SK-N-SH (cell line): ENCODE measurements at regions not wholly inside any gene's neighbourhood (a gene's known extent, or its start where the extent isn't known, plus 50 kb on each side); places are given as distances from the start of the nearest gene placed in this dataset.

Experiments
- CTCF ChIA-PET: fragments of 300-600, 350-600 bp; formaldehyde crosslinking; extraction: SDS; loops from one replicate; lab custom pipeline; 2021; lab: Yijun Ruan, JAX
- POLR2A ChIA-PET: fragments of 350-600 bp; sonication (Branson Sonifier 250); formaldehyde crosslinking; extraction: SDS; loops from one replicate; lab custom pipeline; 2020; ENCODE audit warnings: antibody characterized with exemption, inconsistent platforms; lab: Yijun Ruan, JAX
- DNase-seq: peaks from one replicate; pipeline ENCODE4 v3.0.0; 2012
- H2AFZ ChIP-seq: fragments of 200-600 bp; sonication (generic); 2 replicates; pipeline ENCODE4 v1.8.1; 2016; ENCODE audit warnings: antibody characterized with exemption, mild to moderate bottlenecking, low read depth
- H3F3A ChIP-seq: fragments of 200-600 bp; sonication (generic); replicated peaks from 2 replicates; pipeline ENCODE3; 2016; ENCODE audit warnings: antibody characterized with exemption, mild to moderate bottlenecking; ENCODE audit not compliant: insufficient read depth
- H3K27ac ChIP-seq, 2 experiments: fragments of 200-500 bp in 1 of 2; fragments of 200-600 bp in 1 of 2; sonication (Bioruptor generic) in 1 of 2; sonication (generic), shearing (Covaris generic) in 1 of 2; 2 replicates each; pipeline versions ENCODE4 v1.5.1 to v1.6.1; 2014 to 2016; ENCODE audit warnings: low read depth in 2 of 2, inconsistent platforms in 1 of 2, low read length in 1 of 2, mild to moderate bottlenecking in 1 of 2, mixed read lengths in 1 of 2
- H3K27me3 ChIP-seq: fragments of 200-600 bp; sonication (generic), shearing (Covaris generic); 2 replicates; pipeline ENCODE4 v1.6.1; 2016; ENCODE audit warnings: mixed run types; ENCODE audit not compliant: insufficient read depth
- H3K36me3 ChIP-seq, 2 experiments: fragments of 200-500 bp in 1 of 2; fragments of 200-600 bp in 1 of 2; sonication (Bioruptor generic) in 1 of 2; sonication (generic) in 1 of 2; replicated peaks in 1 of 2; 2 replicates each; pipeline versions ENCODE3 to v1.5.1; 2014 to 2016; ENCODE audit warnings: low read length in 1 of 2, mild to moderate bottlenecking in 1 of 2; ENCODE audit not compliant: insufficient read depth in 2 of 2, control insufficient read depth in 1 of 2
- H3K4me1 ChIP-seq, 2 experiments: fragments of 200-500 bp in 1 of 2; fragments of 200-600 bp in 1 of 2; sonication (Bioruptor generic) in 1 of 2; sonication (generic), shearing (Covaris generic) in 1 of 2; 2 replicates each; pipeline versions ENCODE4 v1.5.1 to v1.6.1; 2014 to 2016; ENCODE audit warnings: low read depth in 1 of 2, low read length in 1 of 2, mixed run types in 1 of 2; ENCODE audit not compliant: insufficient read depth in 2 of 2, control insufficient read depth in 1 of 2
- H3K4me2 ChIP-seq: fragments of 200-600 bp; sonication (generic), shearing (Covaris generic); 2 replicates; pipeline ENCODE4 v1.6.1; 2017; ENCODE audit warnings: mixed run types
- H3K4me3 ChIP-seq, 2 experiments: fragments of 200-500 bp in 1 of 2; fragments of 200-600 bp in 1 of 2; sonication (Bioruptor generic) in 1 of 2; sonication (generic), shearing (Covaris generic) in 1 of 2; 2 replicates each; pipeline versions ENCODE4 v1.5.1 to v1.8.1; 2014 to 2016; ENCODE audit warnings: low read depth in 2 of 2, inconsistent platforms in 1 of 2, low read length in 1 of 2, mild to moderate bottlenecking in 1 of 2, mixed read lengths in 1 of 2, moderate library complexity in 1 of 2
- H3K79me2 ChIP-seq: fragments of 200-600 bp; sonication (generic); 2 replicates; pipeline ENCODE4 v1.8.1; 2017; ENCODE audit warnings: mild to moderate bottlenecking; ENCODE audit not compliant: insufficient read depth
- H3K9ac ChIP-seq: fragments of 200-600 bp; sonication (generic); 2 replicates; pipeline ENCODE4 v1.6.1; 2017; ENCODE audit warnings: mixed run types
- H3K9me2 ChIP-seq: fragments of 200-600 bp; sonication (generic); 2 replicates; pipeline ENCODE4 v1.6.1; 2017; ENCODE audit warnings: mixed run types
- H3K9me3 ChIP-seq: fragments of 200-600 bp; sonication (generic); 2 replicates; pipeline ENCODE4 v1.6.1; 2017; ENCODE audit warnings: mixed run types, mild to moderate bottlenecking, moderate library complexity
- H4K20me1 ChIP-seq: fragments of 200-600 bp; sonication (generic); 2 replicates; pipeline ENCODE4 v1.6.1; 2017; ENCODE audit warnings: mild to moderate bottlenecking, mixed run types; ENCODE audit not compliant: insufficient read depth
- CTCF ChIP-seq: fragments of 200-600 bp; sonication (generic); IDR thresholded peaks from 2 replicates; pipeline ENCODE4 v1.6.1; 2017; ENCODE audit warnings: antibody characterized with exemption, mild to moderate bottlenecking, moderate library complexity
- EP300 ChIP-seq, 2 experiments: IDR thresholded peaks; 2 replicates each; pipeline versions ENCODE4 v1.4.0 to v1.6.1; 2012; ENCODE audit warnings: borderline replicate concordance in 1 of 2, low read depth in 1 of 2, low read length in 1 of 2
- EZH2phosphoT487 ChIP-seq: fragments of 200-600 bp; sonication (generic); IDR thresholded peaks from 2 replicates; pipeline ENCODE4 v1.6.1; 2017; ENCODE audit warnings: low read depth, mixed run types, mild to moderate bottlenecking, antibody characterized with exemption, moderate library complexity, borderline replicate concordance
- FOXM1 ChIP-seq: IDR thresholded peaks from 2 replicates; pipeline ENCODE4 v1.4.0; 2012; ENCODE audit warnings: low read depth, mild to moderate bottlenecking
- GATA2 ChIP-seq: sonication (generic); formaldehyde crosslinking; IDR thresholded peaks from 2 replicates; pipeline ENCODE4 v1.5.0; 2020; ENCODE audit warnings: mild to moderate bottlenecking, missing genetic modification reagents
- IRF3 ChIP-seq: fragments of 150-350 bp; IDR thresholded peaks from 2 replicates; pipeline ENCODE4 v1.6.1; 2016; ENCODE audit warnings: mild to moderate bottlenecking, low read depth, low read length
- MEF2A ChIP-seq: IDR thresholded peaks from 2 replicates; pipeline ENCODE4 v1.4.0; 2012; ENCODE audit warnings: low read depth, borderline replicate concordance
- RAD21 ChIP-seq: IDR thresholded peaks from 2 replicates; pipeline ENCODE4 v1.6.1; 2012; ENCODE audit warnings: mild to moderate bottlenecking, low read length
- RCOR1 ChIP-seq: fragments of 150-350 bp; IDR thresholded peaks from 2 replicates; pipeline ENCODE4 v1.6.1; 2017; ENCODE audit warnings: antibody characterized with exemption, low read length
- RXRA ChIP-seq: IDR thresholded peaks from 2 replicates; pipeline ENCODE4 v1.4.0; 2012; ENCODE audit warnings: low read depth, mild to moderate bottlenecking, borderline replicate concordance
- SMC3 ChIP-seq: IDR thresholded peaks from 2 replicates; pipeline ENCODE4 v1.6.1; 2012; ENCODE audit warnings: low read depth, low read length, improper control_type of control experiment
- TAF1 ChIP-seq: IDR thresholded peaks from 2 replicates; pipeline ENCODE4 v1.6.1; 2012; ENCODE audit warnings: low read depth, mild to moderate bottlenecking, low read length, moderate library complexity, borderline replicate concordance
- TCF12 ChIP-seq: IDR thresholded peaks from 2 replicates; pipeline ENCODE4 v1.4.0; 2012
- TEAD4 ChIP-seq: IDR thresholded peaks from 2 replicates; pipeline ENCODE4 v1.4.0; 2012; ENCODE audit warnings: mild to moderate bottlenecking, borderline replicate concordance; ENCODE audit not compliant: insufficient read depth
- WGBS: methylation state at CpG from one replicate; pipeline ENCODE4 v1.1.6; 2017; ENCODE audit warnings: low lambda C conversion rate; 5-methylcytosine and 5-hydroxymethylcytosine counted together
- TF ChIP-seq, protein P1 (sequence below): IDR thresholded peaks from 2 replicates; pipeline ENCODE4 v1.4.0; 2012; ENCODE audit warnings: low read depth, borderline replicate concordance
- TF ChIP-seq, protein P2 (sequence below): fragments of 150-350 bp; IDR thresholded peaks from 2 replicates; pipeline ENCODE4 v1.6.1; 2017; ENCODE audit warnings: antibody characterized with exemption, low read length, low read depth, borderline replicate concordance

DNA sequence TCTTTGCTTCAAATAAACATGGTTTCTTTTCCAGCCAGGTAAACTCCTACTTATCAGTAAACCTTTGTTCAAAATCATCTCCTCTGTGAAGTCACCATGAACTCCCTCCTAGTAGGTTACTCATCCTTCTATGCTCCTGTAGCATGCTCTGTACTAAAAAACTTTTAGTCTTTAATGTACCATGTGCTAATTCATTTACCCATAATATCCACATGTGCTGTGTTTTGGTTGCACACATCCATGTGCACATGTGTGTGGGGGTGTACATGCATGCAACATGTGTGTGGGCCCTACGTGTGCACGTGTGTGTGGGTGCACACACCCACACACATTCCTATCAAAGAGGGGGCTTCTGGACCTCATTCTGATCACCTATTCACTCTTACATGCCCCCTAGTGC, 259.9 kb upstream of the SP4 start:
- H3K27ac ChIP-seq, result no peak overlapping the region
- H3K9me3 ChIP-seq, result no peaks in the 10 kb centered on the region
- DNase-seq, result no peak
- H3K36me3 ChIP-seq, result no peaks in the 10 kb centered on the region
- no peak overlapping the region for H3K9ac ChIP-seq
- H3K4me3 ChIP-seq, result no peak overlapping the region
- no peaks in the 10 kb centered on the region for H3K9me2 ChIP-seq
- no peaks in the 10 kb centered on the region for H3K79me2 ChIP-seq
- H3K4me2 ChIP-seq, result no peak overlapping the region
- no peaks in the 10 kb centered on the region for H3F3A ChIP-seq
- ChIA-PET CTCF (no interaction called here), POLR2A (no interaction called here)
- WGBS, result 3% methylated on average over 2 of the region's 2 CpGs
- H4K20me1 ChIP-seq, result no peaks in the 10 kb centered on the region
- H3K27me3 ChIP-seq, result peaks cover 19% of the 10 kb centered on the region; the same call in 1 of the 2 replicates
- no peak overlapping the region for H2AFZ ChIP-seq
- TF ChIP-seq IRF3 (no peak), MEF2A (no peak), RAD21 (no peak), TCF12 (no peak), RCOR1 (no peak), GATA2 (CRISPR knock-in tag) (no peak)
- H3K4me1 ChIP-seq, result no peaks in the 10 kb centered on the region

GRCh38 chr7:21169667-21170580, 258.0 kb upstream of the SP4 start:
- Histone ChIP-seq H3K9ac (no peak overlapping the region), H3K4me2 (no peak overlapping the region), H3K9me3 (no peaks in the 10 kb centered on the region), H3K4me1 (no peaks in the 10 kb centered on the region), H3K9me2 (no peaks in the 10 kb centered on the region), H3K27me3 (peaks cover 19% of the 10 kb centered on the region; the same call in 1 of the 2 replicates), H3K36me3 (no peaks in the 10 kb centered on the region)
- POLR2A ChIA-PET, result no interaction called here
- no peak for DNase-seq
- WGBS, result 11% methylated on average over 30 of the region's 30 CpGs
- TF ChIP-seq FOXM1 (no peak), RXRA (no peak)
- TF ChIP-seq, all 33 proteins: peak for 0
- H3K4me3 ChIP-seq, result no peak overlapping the region
- no peaks in the 10 kb centered on the region for H3K79me2 ChIP-seq
- no peak overlapping the region for H2AFZ ChIP-seq
- H3F3A ChIP-seq, result no peaks in the 10 kb centered on the region
- CTCF ChIA-PET, result interaction anchor here (0.7 kb wide), 1 partner anchor 84 kb away, joined by 3 read pairs; no protein-coding TSS in a partner anchor
- no peaks in the 10 kb centered on the region for H4K20me1 ChIP-seq
- no peak overlapping the region for H3K27ac ChIP-seq

DNA sequence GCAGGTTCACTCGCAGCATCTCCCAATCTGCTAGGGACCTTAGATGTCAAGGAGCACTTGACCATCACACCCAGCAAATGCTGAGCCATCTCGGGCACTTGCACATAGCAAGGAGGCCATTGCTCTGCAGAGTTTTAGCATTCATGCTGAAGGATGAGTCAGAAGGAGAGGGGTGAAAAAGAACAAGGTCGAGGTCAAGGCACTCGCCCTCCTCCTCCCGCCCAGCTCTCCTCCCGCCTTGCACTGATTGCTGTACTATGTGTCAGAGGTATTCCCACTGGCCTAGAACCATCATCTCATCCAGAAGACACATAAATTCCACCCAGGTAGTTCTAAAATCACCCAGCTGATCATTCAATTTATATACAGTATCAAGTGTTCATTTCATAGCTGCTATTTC, 255.1 kb upstream of the SP4 start:
- H2AFZ ChIP-seq, result no peak overlapping the region
- H3K9me3 ChIP-seq, result no peaks in the 10 kb centered on the region
- DNase-seq, result no peak
- H3K27me3 ChIP-seq, result peaks cover 19% of the 10 kb centered on the region; the same call in 1 of the 2 replicates
- CTCF ChIA-PET, result no interaction called here
- no peak overlapping the region for H3K4me2 ChIP-seq
- no peaks in the 10 kb centered on the region for H3K9me2 ChIP-seq
- WGBS, result 4% methylated on average over 6 of the region's 6 CpGs
- no peaks in the 10 kb centered on the region for H4K20me1 ChIP-seq
- no peaks in the 10 kb centered on the region for H3F3A ChIP-seq
- no peak overlapping the region for H3K9ac ChIP-seq
- POLR2A ChIA-PET, result no interaction called here
- no peaks in the 10 kb centered on the region for H3K36me3 ChIP-seq
- H3K27ac ChIP-seq, result no peak overlapping the region
- H3K79me2 ChIP-seq, result no peaks in the 10 kb centered on the region
- H3K4me3 ChIP-seq, result no peak overlapping the region
- no peaks in the 10 kb centered on the region for H3K4me1 ChIP-seq
- no peak for TF ChIP-seq SMC3
- TF ChIP-seq TEAD4, result no peak
- no peak for TF ChIP-seq CTCF
- no peak for TF ChIP-seq EZH2phosphoT487
- no peak for TF ChIP-seq EP300 (IDR thresholded peaks at IDR 0.05; ENCODE audit: borderline replicate concordance in 1 of 2, low read depth in 1 of 2, low read length in 1 of 2)
- TF ChIP-seq, protein P1, sequence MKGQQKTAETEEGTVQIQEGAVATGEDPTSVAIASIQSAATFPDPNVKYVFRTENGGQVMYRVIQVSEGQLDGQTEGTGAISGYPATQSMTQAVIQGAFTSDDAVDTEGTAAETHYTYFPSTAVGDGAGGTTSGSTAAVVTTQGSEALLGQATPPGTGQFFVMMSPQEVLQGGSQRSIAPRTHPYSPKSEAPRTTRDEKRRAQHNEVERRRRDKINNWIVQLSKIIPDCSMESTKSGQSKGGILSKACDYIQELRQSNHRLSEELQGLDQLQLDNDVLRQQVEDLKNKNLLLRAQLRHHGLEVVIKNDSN, result no peak
- TF ChIP-seq TAF1, result no peak
- TF ChIP-seq, protein P2, sequence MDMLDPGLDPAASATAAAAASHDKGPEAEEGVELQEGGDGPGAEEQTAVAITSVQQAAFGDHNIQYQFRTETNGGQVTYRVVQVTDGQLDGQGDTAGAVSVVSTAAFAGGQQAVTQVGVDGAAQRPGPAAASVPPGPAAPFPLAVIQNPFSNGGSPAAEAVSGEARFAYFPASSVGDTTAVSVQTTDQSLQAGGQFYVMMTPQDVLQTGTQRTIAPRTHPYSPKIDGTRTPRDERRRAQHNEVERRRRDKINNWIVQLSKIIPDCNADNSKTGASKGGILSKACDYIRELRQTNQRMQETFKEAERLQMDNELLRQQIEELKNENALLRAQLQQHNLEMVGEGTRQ, result no peak
